H1 (cell line): ENCODE measurements at regions not wholly inside any gene's neighbourhood (a gene's known extent, or its start where the extent isn't known, plus 50 kb on each side); places are given as distances from the start of the nearest gene placed in this dataset.

Source experiments
- CTCF ChIA-PET: fragments of 300-600 bp; sonication (Branson Sonifier 250); formaldehyde crosslinking; loops from one replicate; lab custom pipeline; 2021; ENCODE audit not compliant: partially characterized antibody; lab: Charles Lee
- POLR2A ChIA-PET: fragments of 300-600 bp; sonication (Branson Sonifier 250); formaldehyde crosslinking; loops from one replicate; lab custom pipeline; 2021; ENCODE audit warnings: inconsistent platforms; ENCODE audit not compliant: partially characterized antibody; lab: Charles Lee
- DNase-seq, 2 experiments: peaks; one replicate each; pipeline versions ENCODE4 v3.0.0 to v3.0.0-alpha.2; 2010 to 2022; ENCODE audit warnings: low spot score in 2 of 2, low read depth in 1 of 2, mixed read lengths in 1 of 2
- FAIRE-seq: peaks from 2 replicates; lab custom pipeline; 2011; peaks lifted over from hg19 to GRCh38; lab: Jason Lieb, UNC
- H2AFZ ChIP-seq: 2 replicates; pipeline ENCODE4 v1.8.1; 2012; ENCODE audit warnings: low read length, inconsistent platforms
- H2AK5ac ChIP-seq: 2 replicates; pipeline ENCODE4 v1.6.1; 2013; ENCODE audit warnings: low read depth, low read length
- H2BK120ac ChIP-seq: replicated peaks from 2 replicates; pipeline ENCODE3; 2013; ENCODE audit warnings: low read depth, low read length, inconsistent platforms
- H2BK12ac ChIP-seq: 2 replicates; pipeline ENCODE4 v1.6.1; 2013; ENCODE audit warnings: low read depth, low read length
- H2BK15ac ChIP-seq: 2 replicates; pipeline ENCODE4 v1.6.1; 2013; ENCODE audit warnings: low read length
- H2BK20ac ChIP-seq: 2 replicates; pipeline ENCODE4 v1.6.1; 2013; ENCODE audit warnings: low read length
- H2BK5ac ChIP-seq: 2 replicates; pipeline ENCODE4 v1.6.1; 2013; ENCODE audit warnings: low read depth, low read length
- H3K14ac ChIP-seq: 2 replicates; pipeline ENCODE4 v1.6.1; 2013; ENCODE audit warnings: inconsistent platforms; ENCODE audit not compliant: insufficient read length
- H3K18ac ChIP-seq: 2 replicates; pipeline ENCODE4 v1.6.1; 2013; ENCODE audit warnings: low read length; ENCODE audit errors: extremely low read depth
- H3K23ac ChIP-seq: 2 replicates; pipeline ENCODE4 v1.6.1; 2013; ENCODE audit warnings: inconsistent platforms; ENCODE audit not compliant: insufficient read length
- H3K23me2 ChIP-seq: 2 replicates; pipeline ENCODE4 v1.6.1; 2013; ENCODE audit warnings: low read depth, low read length
- H3K27ac ChIP-seq: 2 replicates; pipeline ENCODE4 v1.6.1; 2011; ENCODE audit warnings: low read depth, low read length, inconsistent platforms
- H3K27me3 ChIP-seq, 4 experiments: replicated peaks in 1 of 4; 1 replicate in 1 of 4; 2 replicates in 3 of 4; pipeline versions ENCODE4 v1.6.1 to v1.8.1; 2011 to 2013; ENCODE audit warnings: low read length in 3 of 4, mild to moderate bottlenecking in 3 of 4, inconsistent platforms in 2 of 4, mixed read lengths in 2 of 4, moderate library complexity in 1 of 4; ENCODE audit not compliant: control insufficient read depth in 3 of 4, insufficient read depth in 3 of 4; ENCODE audit errors: extremely low read depth in 1 of 4
- H3K36me3 ChIP-seq, 4 experiments: 2 replicates each; pipeline versions ENCODE4 v1.6.1 to v1.8.1; 2011 to 2013; ENCODE audit warnings: mild to moderate bottlenecking in 4 of 4, low read length in 3 of 4, moderate library complexity in 2 of 4, control low read depth in 1 of 4, inconsistent platforms in 1 of 4; ENCODE audit not compliant: insufficient read depth in 4 of 4, control insufficient read depth in 2 of 4
- H3K4ac ChIP-seq: replicated peaks from 2 replicates; pipeline ENCODE3; 2013; ENCODE audit warnings: low read length, low read depth, mixed read lengths, inconsistent platforms; ENCODE audit not compliant: insufficient read length
- H3K4me1 ChIP-seq, 4 experiments: replicated peaks in 1 of 4; 1 replicate in 1 of 4; 2 replicates in 3 of 4; pipeline versions ENCODE4 v1.6.1 to v1.8.1; 2011 to 2013; ENCODE audit warnings: low read length in 3 of 4, inconsistent platforms in 2 of 4, mixed read lengths in 1 of 4; ENCODE audit not compliant: insufficient read depth in 4 of 4, control insufficient read depth in 3 of 4
- H3K4me2 ChIP-seq, 2 experiments: 2 replicates each; pipeline versions ENCODE4 v1.6.1 to v1.8.1; 2011 to 2013; ENCODE audit warnings: low read depth in 2 of 2, low read length in 2 of 2, control low read depth in 1 of 2, inconsistent platforms in 1 of 2, mild to moderate bottlenecking in 1 of 2; ENCODE audit not compliant: insufficient read depth in 1 of 2
- H3K4me3 ChIP-seq, 4 experiments: fragments of 200-600, 300-600 bp in 1 of 4; sonication (generic), shearing (Covaris generic), sonication (Bioruptor Twin) in 1 of 4; 2 replicates each; pipeline versions ENCODE4 v1.5.1 to v1.8.1; 2011 to 2016; ENCODE audit warnings: low read length in 4 of 4, low read depth in 3 of 4, control low read depth in 2 of 4, inconsistent platforms in 2 of 4, mild to moderate bottlenecking in 2 of 4, mixed read lengths in 1 of 4, moderate library complexity in 1 of 4; ENCODE audit not compliant: insufficient read depth in 2 of 4; ENCODE audit errors: extremely low read depth in 1 of 4
- H3K56ac ChIP-seq: replicated peaks from 2 replicates; pipeline ENCODE3; 2013; ENCODE audit warnings: low read depth, mild to moderate bottlenecking, mixed read lengths, low read length, inconsistent platforms; ENCODE audit not compliant: insufficient read length
- H3K79me1 ChIP-seq: 2 replicates; pipeline ENCODE4 v1.6.1; 2013; ENCODE audit warnings: low read depth, low read length, control low read depth
- H3K79me2 ChIP-seq, 2 experiments: 2 replicates each; pipeline versions ENCODE4 v1.6.1 to v1.8.1; 2012 to 2013; ENCODE audit warnings: low read length in 2 of 2, mild to moderate bottlenecking in 2 of 2, inconsistent platforms in 1 of 2; ENCODE audit not compliant: insufficient read depth in 2 of 2, control insufficient read depth in 1 of 2
- H3K9ac ChIP-seq, 4 experiments: replicated peaks in 1 of 4; 1 replicate in 1 of 4; 2 replicates in 3 of 4; pipeline versions ENCODE4 v1.6.1 to v1.8.1; 2011 to 2013; ENCODE audit warnings: low read depth in 3 of 4, low read length in 3 of 4, control low read depth in 2 of 4, mild to moderate bottlenecking in 2 of 4, moderate library complexity in 2 of 4, inconsistent platforms in 1 of 4; ENCODE audit errors: extremely low read depth in 1 of 4
- H3K9me3 ChIP-seq, 2 experiments: 2 replicates each; pipeline versions ENCODE4 v1.6.1 to v1.8.1; 2012 to 2013; ENCODE audit warnings: mild to moderate bottlenecking in 2 of 2, moderate library complexity in 2 of 2, control low read depth in 1 of 2, inconsistent platforms in 1 of 2, low read depth in 1 of 2, low read length in 1 of 2, mixed read lengths in 1 of 2; ENCODE audit not compliant: insufficient read depth in 2 of 2
- H4K20me1 ChIP-seq, 2 experiments: replicated peaks in 1 of 2; 2 replicates each; pipeline versions ENCODE3 to v1.8.1; 2011 to 2013; ENCODE audit warnings: inconsistent platforms in 2 of 2, low read length in 2 of 2, mild to moderate bottlenecking in 1 of 2; ENCODE audit not compliant: insufficient read depth in 2 of 2, control insufficient read depth in 1 of 2
- H4K5ac ChIP-seq: 2 replicates; pipeline ENCODE4 v1.6.1; 2013; ENCODE audit warnings: low read length, low read depth, mixed read lengths, inconsistent platforms; ENCODE audit not compliant: insufficient read length
- H4K8ac ChIP-seq: 2 replicates; pipeline ENCODE4 v1.8.0; 2013; ENCODE audit warnings: mild to moderate bottlenecking, moderate library complexity, low read length, inconsistent platforms; ENCODE audit not compliant: insufficient read depth; ENCODE audit errors: extremely low read depth
- H4K91ac ChIP-seq: replicated peaks from 2 replicates; pipeline ENCODE3; 2013; ENCODE audit warnings: low read length, mixed read lengths, inconsistent platforms; ENCODE audit not compliant: insufficient read length
- CREB1 ChIP-seq: IDR thresholded peaks from 2 replicates; pipeline ENCODE4 v1.6.1; 2012; ENCODE audit warnings: inconsistent platforms
- EGR1 ChIP-seq: IDR thresholded peaks from 2 replicates; pipeline ENCODE4 v1.6.1; 2011; ENCODE audit warnings: low read depth, low read length, borderline replicate concordance
- WGBS, 2 experiments: shearing (Covaris generic) in 1 of 2; methylation state at CpG; one replicate each; pipeline versions ENCODE4 v1.1.6 to v1.1.7; 2013 to 2015; ENCODE audit warnings: low lambda C conversion rate in 2 of 2, mixed read lengths in 2 of 2, inconsistent platforms in 1 of 2, low coverage in 1 of 2, missing lambda C conversion rate in 1 of 2; ENCODE audit not compliant: insufficient replicate concordance in 2 of 2, insufficient coverage in 1 of 2, insufficient read length in 1 of 2; ENCODE audit errors: extremely low coverage in 1 of 2, missing lambda C conversion rate in 1 of 2; 5-methylcytosine and 5-hydroxymethylcytosine counted together

DNA sequence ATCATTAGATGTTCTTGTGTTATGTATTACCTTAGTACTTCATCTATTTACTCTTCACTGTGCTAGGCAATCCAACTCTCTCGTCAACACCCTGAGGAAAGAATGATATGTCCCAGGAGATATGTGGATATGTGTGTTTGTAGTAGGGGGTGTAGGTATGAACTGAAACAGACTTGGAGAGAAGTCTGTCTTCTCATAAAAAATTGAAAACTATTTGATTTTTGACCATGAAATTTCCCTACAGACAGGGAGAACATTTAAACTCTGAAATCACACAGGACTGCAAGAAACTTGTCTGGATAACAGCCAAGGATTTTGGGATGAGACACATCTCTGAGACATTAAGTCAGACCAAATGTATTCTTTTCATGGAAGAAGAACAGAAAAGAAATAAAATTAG, 967.0 kb upstream of the FAT3 start:
- no peak overlapping the region for H4K8ac ChIP-seq
- H2BK15ac ChIP-seq = no peak overlapping the region
- H3K14ac ChIP-seq = no peak overlapping the region
- WGBS, 2 experiments = 91% methylated on average over 1 of the region's 1 CpG; no CpG with 5 or more reads in 1 of the 2 experiments
- DNase-seq (no peak), FAIRE-seq (no peak)
- no peak overlapping the region for H3K23ac ChIP-seq
- H2BK20ac ChIP-seq = no peak overlapping the region
- CTCF ChIA-PET = interaction anchor here (1.1 kb wide), 1 partner anchor 618 kb away, joined by 3 read pairs; no protein-coding TSS in a partner anchor
- H4K91ac ChIP-seq = no peak overlapping the region
- H3K9me3 ChIP-seq = no peaks in the 10 kb centered on the region
- H2BK12ac ChIP-seq = no peak overlapping the region
- H3K4ac ChIP-seq = no peak overlapping the region
- H3K56ac ChIP-seq = no peak overlapping the region
- H3K9ac ChIP-seq = no peak overlapping the region
- H4K5ac ChIP-seq = no peak overlapping the region
- H3K4me3 ChIP-seq = no peak overlapping the region
- no peak overlapping the region for H3K18ac ChIP-seq
- no peaks in the 10 kb centered on the region for H3K36me3 ChIP-seq
- no peaks in the 10 kb centered on the region for H3K79me2 ChIP-seq
- no peaks in the 10 kb centered on the region for H4K20me1 ChIP-seq
- no peak overlapping the region for H3K4me2 ChIP-seq
- no peak for TF ChIP-seq EGR1
- TF ChIP-seq CREB1 = no peak
- no peak overlapping the region for H3K27ac ChIP-seq
- H2AK5ac ChIP-seq = no peak overlapping the region
- H2BK120ac ChIP-seq = no peak overlapping the region
- H3K23me2 ChIP-seq = no peaks in the 10 kb centered on the region
- POLR2A ChIA-PET = no interaction called here
- H3K27me3 ChIP-seq = no peaks in the 10 kb centered on the region
- no peaks in the 10 kb centered on the region for H3K4me1 ChIP-seq
- no peak overlapping the region for H2AFZ ChIP-seq
- H2BK5ac ChIP-seq = no peak overlapping the region
- no peaks in the 10 kb centered on the region for H3K79me1 ChIP-seq
